ENCODE measurements at regions not wholly inside any gene's neighbourhood (a gene's known extent, or its start where the extent isn't known, plus 50 kb on each side); places are given as distances from the start of the nearest gene placed in this dataset.

GRCh38 chr10:118918116-118918515 is 111.4 kb upstream of the NANOS1 start:
- TF ChIP-seq GATA2 (IDR thresholded peaks at IDR 0.05; ENCODE audit: low read depth, low read length) (no peak), GATA3 (IDR thresholded peaks at IDR 0.05; ENCODE audit: low read depth, low read length) (no peak)

All from SH-SY5Y (cell line).